HG02970 (cell line): ENCODE measurements at regions not wholly inside any gene's neighbourhood (a gene's known extent, or its start where the extent isn't known, plus 50 kb on each side); places are given as distances from the start of the nearest gene placed in this dataset.

Experiments
- ATAC-seq: cut with Tn5 transposase; IDR thresholded peaks from one replicate; pipeline ENCODE4 v1.9.1; 2021; ENCODE audit warnings: mild to moderate bottlenecking, moderate library complexity, moderate number of reproducible peaks; ENCODE audit not compliant: unreplicated experiment, low FRiP score

- ATAC-seq = no peak
These were observed 109.2 kb upstream of the FUT8 start for GRCh38 chr14:65303190-65303898.

DNA sequence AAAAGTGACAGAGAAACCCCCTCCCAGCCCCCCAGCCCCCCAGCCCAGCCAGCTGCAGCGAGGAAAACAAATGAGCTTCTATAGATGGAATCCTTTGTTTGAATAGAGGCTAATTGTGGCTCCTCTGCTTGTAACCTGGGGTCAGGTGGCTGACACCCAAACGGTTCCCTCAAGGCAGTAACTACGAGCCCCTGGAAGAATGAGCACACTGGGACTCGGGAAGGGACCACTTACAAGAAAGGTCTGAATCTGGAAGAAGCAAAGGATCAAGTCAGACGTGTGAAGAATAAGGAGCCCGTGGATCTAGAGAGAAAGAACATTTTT is 108.7 kb upstream of the FUT8 start:
- ATAC-seq = no peak

- no peak for ATAC-seq
These were observed 108.3 kb upstream of the FUT8 start for GRCh38 chr14:65304239-65304638.

- ATAC-seq = no peak
These were observed 107.6 kb upstream of the FUT8 start for GRCh38 chr14:65304963-65305362.

DNA sequence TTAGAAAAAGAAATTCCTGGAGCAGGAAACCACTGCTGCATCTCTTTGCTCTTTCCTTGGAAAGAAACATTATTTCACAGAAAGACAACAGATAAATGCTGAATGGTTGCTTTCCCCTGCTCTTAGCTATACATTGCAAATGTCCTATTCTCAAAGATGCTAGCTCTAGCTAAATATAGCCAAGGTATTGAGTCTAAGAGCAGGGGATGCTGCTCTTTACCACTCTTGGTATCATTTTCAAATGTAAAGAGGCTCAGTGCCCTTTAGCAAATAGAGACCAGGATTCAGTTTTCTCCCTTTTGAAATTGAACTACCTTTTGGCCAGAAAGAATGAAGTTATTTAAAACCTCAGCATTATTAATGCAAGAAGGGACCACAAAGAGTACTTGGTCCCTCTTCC is 104.0 kb upstream of the FUT8 start:
- no peak for ATAC-seq

GRCh38 chr14:65310568-65310967 is 102.0 kb upstream of the FUT8 start:
- ATAC-seq = no peak

- ATAC-seq = no peak
These were observed 99.7 kb upstream of the FUT8 start for GRCh38 chr14:65312859-65313258.

DNA sequence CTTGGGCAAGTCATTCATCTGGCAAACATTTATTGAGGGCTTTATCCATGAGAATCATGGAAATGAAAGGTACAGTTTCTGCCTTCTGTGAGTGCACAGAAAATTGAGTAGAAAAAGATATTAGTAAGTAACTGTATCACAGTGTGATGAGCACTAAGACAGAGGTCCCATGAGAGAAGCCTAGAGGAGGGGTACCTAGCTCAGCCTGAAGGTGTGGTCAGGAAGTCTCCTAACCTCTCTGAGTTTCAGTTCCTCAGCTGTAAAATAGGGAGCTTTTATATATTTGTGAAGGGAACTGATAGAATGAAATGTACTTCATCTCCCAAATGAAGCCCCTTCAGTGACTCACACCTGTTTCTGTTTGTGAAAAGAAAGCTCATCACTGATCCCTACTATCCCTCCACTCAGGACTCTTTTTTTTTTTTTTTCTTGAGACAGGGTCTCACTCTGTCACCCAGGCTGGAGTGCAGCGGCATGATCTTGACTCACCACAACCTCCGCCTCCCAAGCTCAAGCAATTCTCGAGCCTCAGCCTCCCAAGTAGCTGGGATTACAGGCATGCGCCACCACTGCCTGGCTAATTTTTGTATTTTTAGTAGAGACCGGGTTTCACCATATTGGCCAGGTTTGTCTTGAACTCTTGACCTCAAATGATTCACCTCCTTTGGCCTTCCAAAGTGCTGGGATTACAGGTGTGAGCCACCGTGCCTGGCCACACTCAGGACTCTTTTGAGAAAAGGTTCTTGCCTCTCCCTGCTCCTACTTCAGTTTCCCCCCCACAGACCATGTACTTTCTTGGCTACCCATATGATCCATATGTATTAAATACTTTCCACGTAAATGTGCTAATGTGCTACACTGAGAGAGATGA is 93.7 kb upstream of the FUT8 start:
- no peak for ATAC-seq

- no peak for ATAC-seq
These were observed 91.7 kb upstream of the FUT8 start for GRCh38 chr14:65320661-65321308.

DNA sequence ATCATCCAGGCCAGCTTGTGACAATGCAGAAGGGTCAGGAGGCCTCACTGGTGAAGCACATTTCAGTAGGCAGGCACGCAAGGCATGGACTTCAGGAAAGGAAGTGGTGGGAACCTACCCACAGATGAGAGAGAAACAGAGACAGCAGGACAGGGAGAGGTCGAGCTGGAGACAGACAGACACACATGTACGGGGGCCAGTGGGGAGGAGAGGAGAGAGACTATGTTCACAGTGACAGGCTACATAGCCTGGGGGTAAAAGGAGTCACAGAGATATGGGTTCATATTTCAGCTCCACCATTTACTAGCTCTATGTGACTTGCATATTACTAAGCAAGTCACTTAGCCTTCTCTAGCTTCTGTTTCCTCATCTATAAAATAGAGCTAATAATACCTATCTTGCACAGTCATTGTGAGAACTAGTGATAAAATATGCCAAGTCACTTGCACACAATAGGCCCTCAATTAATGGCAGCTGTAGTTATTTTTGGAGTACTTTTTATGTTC is 91.1 kb upstream of the FUT8 start:
- ATAC-seq = no peak

DNA sequence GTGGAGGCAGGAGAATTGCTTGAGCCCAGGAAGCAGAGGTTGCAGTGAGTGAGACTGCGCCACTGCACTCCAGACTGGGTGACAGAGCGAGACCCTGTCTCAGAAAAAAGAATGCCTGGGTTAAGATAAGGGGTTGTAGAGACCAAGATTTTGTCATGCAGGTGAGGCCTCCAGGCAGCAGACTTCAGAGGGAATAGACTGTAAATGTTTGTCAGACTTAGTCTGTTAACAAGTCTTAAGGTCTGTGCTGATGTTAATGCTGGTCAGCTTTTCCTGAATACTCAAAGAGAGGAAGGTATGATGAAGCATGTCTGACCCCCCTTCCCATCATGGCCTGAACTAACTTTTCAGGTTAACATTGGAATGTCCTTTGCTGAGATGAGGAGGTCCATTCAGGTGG is 83.0 kb upstream of the FUT8 start:
- no peak for ATAC-seq

DNA sequence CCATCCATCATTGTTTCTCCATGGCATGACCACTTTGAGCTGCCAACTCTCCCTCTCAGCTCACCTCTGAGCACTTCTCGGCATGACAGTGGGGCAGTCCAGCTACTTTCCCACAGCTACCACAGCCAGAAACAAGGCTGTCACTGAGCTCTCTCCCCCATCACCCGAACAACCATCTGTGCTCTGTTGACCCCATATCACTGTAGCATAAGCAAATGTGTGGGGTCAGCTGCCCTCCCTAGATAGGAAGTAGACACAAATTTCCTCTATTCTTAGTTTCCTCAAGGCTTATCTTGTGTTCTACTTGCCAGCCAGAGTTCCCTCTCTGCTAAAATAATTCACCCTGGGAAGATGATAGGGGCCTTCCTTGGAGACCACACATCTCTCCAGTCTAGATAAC is 82.6 kb upstream of the FUT8 start:
- ATAC-seq = no peak

GRCh38 chr14:65330416-65330815 is 82.1 kb upstream of the FUT8 start:
- ATAC-seq = no peak

- no peak for ATAC-seq
These were observed 80.9 kb upstream of the FUT8 start for GRCh38 chr14:65331652-65332051.

GRCh38 chr14:65332141-65332871 is 80.2 kb upstream of the FUT8 start:
- no peak for ATAC-seq

DNA sequence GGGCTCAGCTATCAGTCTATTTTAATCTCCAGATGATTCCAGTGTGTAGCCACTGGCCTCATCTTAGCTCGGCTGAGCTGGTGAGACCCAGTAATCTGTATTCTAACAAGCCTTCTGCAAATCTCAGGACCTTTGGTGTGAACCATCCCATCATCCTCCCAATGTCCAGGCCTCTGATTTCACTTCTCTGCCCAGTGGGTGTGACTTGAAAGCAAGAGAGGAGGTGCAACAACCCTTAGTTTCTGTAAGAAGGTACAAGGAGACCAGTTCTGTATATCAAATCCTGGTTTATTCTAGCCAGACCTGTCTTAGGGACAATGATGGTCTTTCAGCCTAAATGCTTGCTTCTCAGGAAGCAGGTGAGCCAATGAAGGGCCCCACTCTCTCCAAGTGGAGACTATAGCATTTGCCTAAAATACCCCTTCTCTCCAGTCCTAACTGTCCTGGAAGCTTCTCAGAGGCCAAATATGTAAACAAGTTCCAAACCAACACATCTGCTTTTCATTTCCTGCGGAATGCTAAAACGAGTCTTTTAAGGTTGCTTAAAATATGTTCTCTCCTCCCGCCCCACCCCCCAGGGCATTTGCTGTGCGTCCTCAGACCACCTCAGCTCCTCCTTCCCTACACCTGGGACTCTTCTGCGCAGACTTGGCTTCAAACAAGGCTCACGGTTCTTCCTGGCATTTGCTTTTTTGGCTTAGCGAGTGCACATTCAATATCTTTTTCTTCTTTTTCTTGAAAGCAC is 78.4 kb upstream of the FUT8 start:
- no peak for ATAC-seq

DNA sequence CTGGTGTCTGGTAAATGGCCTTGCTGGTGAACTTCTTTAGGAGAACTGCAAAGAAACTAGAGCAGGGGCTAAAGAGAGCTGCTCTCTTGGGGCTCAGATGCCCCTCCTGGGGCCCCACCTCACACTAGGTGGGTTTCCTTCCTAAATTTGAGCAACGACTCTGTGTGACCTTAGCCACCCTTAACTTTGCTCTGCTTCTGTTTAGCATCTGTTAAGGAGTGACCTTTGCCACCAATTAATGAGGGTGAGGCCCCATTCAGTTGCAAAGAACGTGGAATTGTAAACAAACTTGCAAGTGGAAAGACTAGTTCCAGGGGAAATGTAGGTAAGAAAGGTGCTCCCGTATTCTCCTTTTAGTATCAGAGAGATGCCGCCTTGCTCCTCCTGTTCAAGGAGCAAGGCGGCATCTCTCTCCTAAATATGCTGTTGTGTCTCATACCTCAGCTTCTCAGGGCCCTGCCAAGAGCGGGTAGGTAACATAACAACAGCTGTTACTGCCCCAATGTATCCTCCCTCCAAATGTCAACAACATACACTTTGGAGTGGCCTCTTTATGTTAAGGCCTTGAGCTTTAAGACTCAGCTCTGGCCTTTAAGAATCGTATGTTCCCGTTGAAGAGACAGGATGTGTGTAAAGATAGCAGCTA is 77.6 kb upstream of the FUT8 start:
- no peak for ATAC-seq

GRCh38 chr14:65335411-65335947 is 77.1 kb upstream of the FUT8 start:
- no peak for ATAC-seq

DNA sequence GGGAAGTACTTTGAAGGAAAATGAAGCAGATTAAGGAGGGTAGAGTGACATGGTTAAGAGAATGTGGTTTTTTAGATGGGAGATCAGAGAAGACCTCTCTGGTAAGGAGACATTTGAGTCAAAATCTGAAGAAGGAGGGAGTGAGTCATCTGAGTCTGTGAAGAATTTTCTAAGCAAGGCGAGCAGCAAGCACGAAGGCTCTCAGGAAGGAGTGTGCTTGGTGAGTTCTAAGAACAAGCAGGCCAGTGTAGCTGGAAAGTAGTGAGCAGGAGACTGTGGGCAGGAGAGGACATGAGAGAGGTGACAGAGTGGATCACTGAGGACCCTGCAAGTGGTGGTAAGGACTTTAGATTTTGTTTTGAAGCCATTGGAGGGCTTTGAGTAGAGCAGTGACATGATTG is 76.3 kb upstream of the FUT8 start:
- ATAC-seq = no peak
